OCI-LY3 (cell line): ENCODE measurements at regions not wholly inside any gene's neighbourhood (a gene's known extent, or its start where the extent isn't known, plus 50 kb on each side); places are given as distances from the start of the nearest gene placed in this dataset.

Experiments
- H2AFZ ChIP-seq: fragments of 200-600, 300-600 bp; shearing (Covaris generic); 2 replicates; pipeline ENCODE4 v1.6.0; 2014; ENCODE audit warnings: antibody characterized with exemption, low read depth, low read length
- H3K27ac ChIP-seq: fragments of 200-600, 300-600 bp; sonication (generic); 2 replicates; pipeline ENCODE4 v1.5.1; 2014; ENCODE audit warnings: mild to moderate bottlenecking, low read length, moderate library complexity, mixed read lengths
- H3K27me3 ChIP-seq: fragments of 200-600, 300-600 bp; sonication (generic); 2 replicates; pipeline ENCODE4 v1.6.1; 2014; ENCODE audit warnings: low read depth, low read length, mixed read lengths
- H3K36me3 ChIP-seq: fragments of 200-600, 300-600 bp; sonication (generic); replicated peaks from 2 replicates; pipeline ENCODE3; 2014; ENCODE audit warnings: low read depth, low read length, mixed read lengths
- H3K4me1 ChIP-seq: fragments of 300-600, 200-600 bp; sonication (generic); 2 replicates; pipeline ENCODE4 v1.6.1; 2014; ENCODE audit warnings: low read length, mixed read lengths
- H3K4me2 ChIP-seq: fragments of 200-600, 300-600 bp; sonication (generic); 2 replicates; pipeline ENCODE4 v1.6.1; 2014; ENCODE audit warnings: low read length, mixed read lengths
- H3K4me3 ChIP-seq: fragments of 300-600, 200-600 bp; sonication (generic); 2 replicates; pipeline ENCODE4 v1.5.1; 2014; ENCODE audit warnings: antibody characterized with exemption, mild to moderate bottlenecking, low read length, moderate library complexity
- H3K79me2 ChIP-seq: fragments of 300-600, 200-600 bp; shearing (Covaris generic); 2 replicates; pipeline ENCODE4 v1.6.1; 2014; ENCODE audit warnings: mild to moderate bottlenecking, low read length, mixed read lengths
- H3K9ac ChIP-seq: fragments of 300-600, 200-600 bp; shearing (Covaris generic); 2 replicates; pipeline ENCODE4 v1.6.0; 2014; ENCODE audit warnings: mild to moderate bottlenecking, low read length, moderate library complexity
- H3K9me3 ChIP-seq: fragments of 200-600, 300-600 bp; shearing (Covaris generic); 2 replicates; pipeline ENCODE4 v1.6.1; 2014; ENCODE audit warnings: low read length, mixed read lengths; ENCODE audit not compliant: insufficient read depth
- H4K20me1 ChIP-seq: fragments of 200-600, 300-600 bp; sonication (generic); 2 replicates; pipeline ENCODE4 v1.6.1; 2016; ENCODE audit warnings: low read length, mixed read lengths; ENCODE audit not compliant: insufficient read depth
- EZH2phosphoT487 ChIP-seq: fragments of 200-600 bp; shearing (Covaris generic); IDR thresholded peaks from 2 replicates; pipeline ENCODE4 v1.6.1; 2018; ENCODE audit warnings: antibody characterized with exemption, mixed run types, low read depth
- TF ChIP-seq, protein P1 (sequence below): fragments of 200-600, 300-600 bp; sonication (generic); IDR thresholded peaks from 2 replicates; pipeline ENCODE4 v1.5.1; 2014; ENCODE audit warnings: antibody characterized with exemption, low read length, low read depth

DNA sequence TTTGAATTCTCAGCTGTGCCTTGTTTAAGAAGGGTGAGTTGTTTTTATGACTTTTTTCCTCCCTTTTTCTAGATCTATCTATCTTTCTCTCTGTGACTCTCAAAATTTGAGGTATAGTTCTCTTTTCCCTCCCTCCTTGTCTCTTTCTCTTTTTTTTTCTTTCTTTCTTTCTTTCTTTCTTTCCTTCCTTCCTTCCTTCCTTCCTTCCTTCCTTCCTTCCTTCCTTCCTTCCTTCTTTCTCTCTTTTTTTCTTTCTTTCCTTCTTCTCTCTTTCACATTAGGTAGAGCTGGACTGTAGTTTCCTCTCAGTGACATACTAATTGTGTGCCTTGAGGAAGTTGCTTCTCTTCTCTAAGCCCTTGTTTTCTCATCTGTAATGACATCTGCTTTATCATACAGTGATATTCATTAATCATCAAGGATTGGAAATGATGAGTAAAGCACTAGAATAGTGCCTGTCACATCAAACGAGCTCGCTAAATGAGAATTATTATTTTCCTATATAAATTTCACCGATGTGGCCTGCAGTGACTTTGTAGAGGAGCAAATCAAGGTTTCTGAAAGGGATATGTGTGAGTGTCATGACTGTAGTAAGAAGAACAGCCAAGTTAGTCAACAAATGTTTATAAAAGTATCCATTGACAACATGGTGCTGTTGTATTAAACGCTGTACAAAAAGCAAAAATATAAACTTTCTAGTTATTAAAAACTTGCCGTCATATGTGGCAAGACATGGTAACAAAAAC, 78.9 kb upstream of the SLC38A2 start:
- H3K4me3 ChIP-seq: no peak overlapping the region
- H3K36me3 ChIP-seq: no peaks in the 10 kb centered on the region
- no peaks in the 10 kb centered on the region for H3K27me3 ChIP-seq
- no peak overlapping the region for H3K9ac ChIP-seq
- no peak overlapping the region for H2AFZ ChIP-seq
- no peaks in the 10 kb centered on the region for H3K9me3 ChIP-seq
- no peak overlapping the region for H3K4me2 ChIP-seq
- H3K79me2 ChIP-seq: no peaks in the 10 kb centered on the region
- no peaks in the 10 kb centered on the region for H3K4me1 ChIP-seq
- TF ChIP-seq, protein P1, sequence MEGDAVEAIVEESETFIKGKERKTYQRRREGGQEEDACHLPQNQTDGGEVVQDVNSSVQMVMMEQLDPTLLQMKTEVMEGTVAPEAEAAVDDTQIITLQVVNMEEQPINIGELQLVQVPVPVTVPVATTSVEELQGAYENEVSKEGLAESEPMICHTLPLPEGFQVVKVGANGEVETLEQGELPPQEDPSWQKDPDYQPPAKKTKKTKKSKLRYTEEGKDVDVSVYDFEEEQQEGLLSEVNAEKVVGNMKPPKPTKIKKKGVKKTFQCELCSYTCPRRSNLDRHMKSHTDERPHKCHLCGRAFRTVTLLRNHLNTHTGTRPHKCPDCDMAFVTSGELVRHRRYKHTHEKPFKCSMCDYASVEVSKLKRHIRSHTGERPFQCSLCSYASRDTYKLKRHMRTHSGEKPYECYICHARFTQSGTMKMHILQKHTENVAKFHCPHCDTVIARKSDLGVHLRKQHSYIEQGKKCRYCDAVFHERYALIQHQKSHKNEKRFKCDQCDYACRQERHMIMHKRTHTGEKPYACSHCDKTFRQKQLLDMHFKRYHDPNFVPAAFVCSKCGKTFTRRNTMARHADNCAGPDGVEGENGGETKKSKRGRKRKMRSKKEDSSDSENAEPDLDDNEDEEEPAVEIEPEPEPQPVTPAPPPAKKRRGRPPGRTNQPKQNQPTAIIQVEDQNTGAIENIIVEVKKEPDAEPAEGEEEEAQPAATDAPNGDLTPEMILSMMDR: no peak
- TF ChIP-seq EZH2phosphoT487: no peak
- H3K27ac ChIP-seq: no peak overlapping the region
- H4K20me1 ChIP-seq: no peaks in the 10 kb centered on the region

- Histone ChIP-seq H3K4me2 (no peak overlapping the region), H3K4me3 (no peak overlapping the region), H3K9ac (no peak overlapping the region), H2AFZ (no peak overlapping the region), H3K27me3 (no peaks in the 10 kb centered on the region), H3K79me2 (no peaks in the 10 kb centered on the region), H3K36me3 (no peaks in the 10 kb centered on the region), H4K20me1 (no peaks in the 10 kb centered on the region), H3K4me1 (no peaks in the 10 kb centered on the region), H3K9me3 (no peaks in the 10 kb centered on the region), H3K27ac (no peak overlapping the region)
- TF ChIP-seq EZH2phosphoT487: no peak
- TF ChIP-seq, protein P1: no peak
Observed at GRCh38 chr12:46450279-46450748, 77.7 kb upstream of the SLC38A2 start.

DNA sequence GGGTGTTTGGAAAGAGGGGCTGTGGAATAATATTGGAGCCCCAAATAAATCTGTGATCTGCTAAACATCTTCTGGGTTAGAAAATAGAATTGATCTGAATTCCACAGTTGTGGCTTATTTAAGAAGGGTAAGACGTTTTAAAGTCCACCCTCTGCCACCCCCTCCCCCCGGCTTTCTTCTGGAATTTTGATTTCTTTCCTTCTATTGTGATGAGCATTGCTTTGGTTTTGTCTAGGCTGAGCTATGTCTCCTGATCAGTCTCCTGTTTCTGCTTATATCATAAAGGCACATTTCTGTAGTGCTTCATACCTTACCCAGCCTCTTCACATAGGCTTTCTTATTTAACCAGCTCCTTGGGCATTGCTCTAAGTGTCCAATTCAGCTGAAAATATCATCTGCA, 77.3 kb upstream of the SLC38A2 start:
- no peak overlapping the region for H3K4me3 ChIP-seq
- H3K27ac ChIP-seq: no peak overlapping the region
- no peaks in the 10 kb centered on the region for H3K27me3 ChIP-seq
- no peak overlapping the region for H3K9ac ChIP-seq
- H3K79me2 ChIP-seq: no peaks in the 10 kb centered on the region
- H2AFZ ChIP-seq: no peak overlapping the region
- no peak overlapping the region for H3K4me2 ChIP-seq
- TF ChIP-seq EZH2phosphoT487: no peak
- TF ChIP-seq, protein P1: no peak
- H3K4me1 ChIP-seq: no peaks in the 10 kb centered on the region
- no peaks in the 10 kb centered on the region for H4K20me1 ChIP-seq
- H3K36me3 ChIP-seq: no peaks in the 10 kb centered on the region
- no peaks in the 10 kb centered on the region for H3K9me3 ChIP-seq

- Histone ChIP-seq H3K27me3 (no peaks in the 10 kb centered on the region), H4K20me1 (no peaks in the 10 kb centered on the region), H2AFZ (no peak overlapping the region), H3K4me3 (no peak overlapping the region), H3K79me2 (no peaks in the 10 kb centered on the region), H3K4me1 (no peaks in the 10 kb centered on the region), H3K27ac (no peak overlapping the region), H3K9me3 (no peaks in the 10 kb centered on the region), H3K36me3 (no peaks in the 10 kb centered on the region), H3K9ac (no peak overlapping the region), H3K4me2 (no peak overlapping the region)
- TF ChIP-seq, protein P1: no peak
- TF ChIP-seq EZH2phosphoT487: no peak
Observed at GRCh38 chr12:46449316-46449715, 76.7 kb upstream of the SLC38A2 start.
